Body of pancreas (tissue), 4 donors: ENCODE measurements at regions not wholly inside any gene's neighbourhood (a gene's known extent, or its start where the extent isn't known, plus 50 kb on each side); places are given as distances from the start of the nearest gene placed in this dataset.

Experiments used
- ATAC-seq: fragments of 150-250 bp; one replicate; pipeline ENCODE4 v1.9.1; 2016
- DNase-seq, 4 donors: peaks; one replicate each; pipeline ENCODE4 v3.0.0-alpha.2; 2019
- H3K27ac ChIP-seq, 4 donors: fragments of 200-600 bp; sonication (generic); 1 replicate in 3 of 4; 2 replicates in 1 of 4; pipeline versions ENCODE4 v1.5.1 to v1.6.1; 2016 to 2019; ENCODE audit warnings: mild to moderate bottlenecking in 1 of 4, mixed read lengths in 1 of 4, moderate library complexity in 1 of 4
- H3K27me3 ChIP-seq, 2 donors: fragments of 200-600 bp; sonication (generic); one replicate each; pipeline ENCODE4 v1.6.0; 2016; ENCODE audit warnings: mild to moderate bottlenecking in 1 of 2
- H3K36me3 ChIP-seq, 2 donors: fragments of 200-600 bp; sonication (generic); replicated peaks in 1 of 2; 2 replicates each; pipeline ENCODE4 v1.5.1; 2016; ENCODE audit warnings: low read depth in 2 of 2; ENCODE audit not compliant: insufficient read depth in 1 of 2
- H3K4me1 ChIP-seq: fragments of 200-600 bp; sonication (generic); one replicate; pipeline ENCODE4 v1.6.0; 2016
- H3K4me3 ChIP-seq, 2 donors: fragments of 200-600 bp; sonication (generic); 1 replicate in 1 of 2; 2 replicates in 1 of 2; pipeline ENCODE4 v1.5.1; 2016 to 2019
- H3K9me3 ChIP-seq, 3 donors: fragments of 200-600 bp; sonication (generic); 1 replicate in 2 of 3; 2 replicates in 1 of 3; pipeline ENCODE4 v1.5.1; 2016
- CTCF ChIP-seq, 7 experiments: fragments of 450-650 bp in 4 of 7; fragments of 200-600 bp in 3 of 7; sonication (generic) in 3 of 7; IDR thresholded peaks; one replicate each; pipeline ENCODE4 v1.5.1; 2016 to 2019; ENCODE audit warnings: antibody characterized with exemption in 7 of 7
- POLR2A ChIP-seq, 3 donors: fragments of 450-650 bp; IDR thresholded peaks; one replicate each; pipeline ENCODE4 v1.6.1; 2016; ENCODE audit warnings: antibody characterized with exemption in 3 of 3, mild to moderate bottlenecking in 2 of 3
- WGBS, 2 donors: methylation state at CpG; one replicate each; pipeline ENCODE4 v1.1.5; 2017; 5-methylcytosine and 5-hydroxymethylcytosine counted together
- intact Hi-C: fragments of 100-400 bp; cut with DNase I; formaldehyde crosslinking; loops from one replicate; pipeline ENCODE4 v1.15.1; 2023

DNA sequence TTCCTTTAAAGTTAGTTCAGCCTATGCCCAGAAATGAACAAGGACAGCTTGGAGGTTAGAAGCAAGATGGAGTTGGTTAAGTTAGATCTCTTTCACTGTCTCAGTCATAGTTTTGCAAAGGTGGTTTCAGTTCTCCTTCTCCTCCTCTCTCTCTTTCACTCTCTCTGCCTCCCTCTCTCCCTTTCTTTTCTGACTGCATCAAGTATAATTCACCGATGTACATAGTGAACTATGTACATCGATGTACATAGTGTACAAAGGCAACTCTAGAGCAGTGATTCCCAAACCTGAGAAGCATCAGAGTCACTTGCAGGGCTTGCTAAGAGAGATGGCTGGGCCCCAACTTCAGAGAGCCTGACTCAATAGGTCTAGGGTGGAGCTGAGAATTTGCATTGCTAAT is 1259.7 kb downstream of the TYW1 start:
- WGBS, 2 donors, result 70 to 86% methylated on average over 2 of the region's 2 CpGs
- Histone ChIP-seq H3K27me3 (no peaks in the 10 kb centered on the region), H3K4me3 (no peak overlapping the region), H3K36me3 (no peaks in the 10 kb centered on the region), H3K27ac (no peak overlapping the region), H3K4me1 (no peaks in the 10 kb centered on the region), H3K9me3 (no peaks in the 10 kb centered on the region)
- ATAC-seq (no peak), DNase-seq (no peak)
- TF ChIP-seq POLR2A (IDR thresholded peaks at IDR 0.05) (no peak), CTCF (IDR thresholded peaks at IDR 0.05) (no peak)
- intact Hi-C loops, result no loop called here

- TF ChIP-seq CTCF (IDR thresholded peaks at IDR 0.05) (no peak), POLR2A (IDR thresholded peaks at IDR 0.05) (no peak)
- intact Hi-C loops, result no loop called here
- WGBS, 2 donors, result 62 to 67% methylated on average over 8 of the region's 8 CpGs
- H3K27ac ChIP-seq, result no peak overlapping the region
- DNase-seq (no peak), ATAC-seq (no peak)
- H3K4me3 ChIP-seq, result no peak overlapping the region
- no peaks in the 10 kb centered on the region for H3K4me1 ChIP-seq
- H3K36me3 ChIP-seq, result no peaks in the 10 kb centered on the region
- H3K9me3 ChIP-seq, result no peaks in the 10 kb centered on the region
- no peaks in the 10 kb centered on the region for H3K27me3 ChIP-seq
Observed at GRCh38 chr7:68258609-68259008, 1262.0 kb downstream of the TYW1 start.

- Histone ChIP-seq H3K27me3 (no peaks in the 10 kb centered on the region), H3K4me3 (no peak overlapping the region), H3K36me3 (no peaks in the 10 kb centered on the region), H3K27ac (no peak overlapping the region), H3K4me1 (no peaks in the 10 kb centered on the region), H3K9me3 (peaks cover 0 to 22% (median 0%) of the 10 kb centered on the region in 3 donors)
- WGBS, 2 donors, result 31 to 40% methylated on average over 3 of the region's 3 CpGs
- no peak for ATAC-seq
- TF ChIP-seq POLR2A (IDR thresholded peaks at IDR 0.05) (no peak), CTCF (IDR thresholded peaks at IDR 0.05) (no peak)
- intact Hi-C loops, result no loop called here
- DNase-seq, result no peak
Observed at GRCh38 chr7:68265258-68265657, 1268.6 kb downstream of the TYW1 start.

DNA sequence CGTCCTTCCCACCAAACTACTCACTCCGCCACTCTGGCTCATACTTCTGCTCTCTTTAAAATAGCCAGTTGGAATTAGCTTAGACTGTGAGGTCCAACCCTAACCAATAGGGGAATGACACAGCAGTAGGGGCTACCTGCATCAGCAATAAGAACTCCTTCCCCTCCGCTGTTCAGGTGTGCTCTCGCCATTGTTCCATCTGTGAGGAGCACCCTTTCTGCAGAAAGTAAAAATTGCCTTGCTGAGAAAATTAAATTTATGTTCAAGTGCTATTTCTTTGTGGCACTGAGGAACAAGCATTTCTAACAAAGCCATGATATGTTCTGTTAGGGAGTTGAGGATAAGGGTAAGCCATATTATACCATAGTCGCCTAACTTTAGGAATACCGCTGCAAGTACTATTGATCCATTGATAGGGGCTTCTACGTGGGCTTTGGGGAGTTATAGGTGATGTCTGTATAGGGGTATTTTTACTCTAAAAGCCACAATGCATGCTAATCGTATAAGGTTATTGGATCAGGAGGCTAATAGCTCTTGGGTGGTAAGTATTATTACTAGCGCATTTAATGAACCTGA is 1269.5 kb downstream of the TYW1 start:
- ATAC-seq, result no peak
- intact Hi-C loops, result no loop called here
- Histone ChIP-seq H3K36me3 (no peaks in the 10 kb centered on the region), H3K27ac (no peak overlapping the region), H3K27me3 (no peaks in the 10 kb centered on the region), H3K4me1 (no peaks in the 10 kb centered on the region), H3K9me3 (peaks cover 0 to 22% (median 0%) of the 10 kb centered on the region in 3 donors), H3K4me3 (no peak overlapping the region)
- WGBS, 2 donors, result 74 to 85% methylated on average over 9 of the region's 9 CpGs
- TF ChIP-seq POLR2A (IDR thresholded peaks at IDR 0.05) (no peak), CTCF (IDR thresholded peaks at IDR 0.05) (no peak)
- no peak for DNase-seq

DNA sequence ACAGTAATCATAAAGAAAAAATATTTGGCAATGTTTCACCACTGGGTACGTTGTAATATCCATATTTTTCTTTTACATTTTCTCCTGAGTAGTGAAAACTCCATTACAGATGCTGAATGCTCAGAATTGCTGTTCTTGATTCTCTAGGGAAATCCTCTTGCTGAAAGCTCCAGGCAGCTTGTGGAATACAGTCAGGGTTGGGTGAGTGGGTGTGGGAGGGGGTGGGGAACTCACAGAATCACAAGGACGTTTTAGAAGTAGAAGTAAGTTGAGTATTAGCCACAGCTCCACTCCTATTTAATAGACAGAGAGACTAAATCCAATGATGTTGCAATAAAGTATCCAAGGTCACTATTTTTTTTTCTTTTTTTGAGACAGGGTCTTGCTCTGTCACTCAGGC is 1270.9 kb downstream of the TYW1 start:
- intact Hi-C loops, result no loop called here
- TF ChIP-seq CTCF (IDR thresholded peaks at IDR 0.05) (no peak), POLR2A (IDR thresholded peaks at IDR 0.05) (no peak)
- H3K36me3 ChIP-seq, result no peaks in the 10 kb centered on the region
- no peaks in the 10 kb centered on the region for H3K27me3 ChIP-seq
- WGBS, 2 donors, result 26 to 31% methylated on average over 2 of the region's 2 CpGs
- peaks cover 0 to 22% (median 0%) of the 10 kb centered on the region in 3 donors for H3K9me3 ChIP-seq
- H3K4me1 ChIP-seq, result no peaks in the 10 kb centered on the region
- ATAC-seq (no peak), DNase-seq (no peak)
- H3K4me3 ChIP-seq, result no peak overlapping the region
- H3K27ac ChIP-seq, result no peak overlapping the region
